ENCODE measurements at regions not wholly inside any gene's neighbourhood (a gene's known extent, or its start where the extent isn't known, plus 50 kb on each side); places are given as distances from the start of the nearest gene placed in this dataset.

GRCh38 chr2:181281206-181281832, 175.9 kb upstream of the ITGA4 start:
- TF ChIP-seq CTCF (IDR thresholded peaks at IDR 0.05): no peak
- Histone ChIP-seq H3K4me3 (no peak overlapping the region), H2AFZ (replicated peaks) (no peak overlapping the region), H3K9me3 (ENCODE audit: low read depth) (no peaks in the 10 kb centered on the region), H3K36me3 (no peaks in the 10 kb centered on the region), H4K20me1 (ENCODE audit: low read depth) (no peaks in the 10 kb centered on the region), H3K27me3 (no peaks in the 10 kb centered on the region), H3K4me1 (no peaks in the 10 kb centered on the region), H3K9ac (no peak overlapping the region), H3K27ac (no peak overlapping the region), H3F3A (ENCODE audit: low read depth) (no peaks in the 10 kb centered on the region), H3K79me2 (ENCODE audit: low read depth) (no peaks in the 10 kb centered on the region), H3K4me2 (no peak overlapping the region)
- Mint-ChIP-seq H3K4me1 (no peaks in the 10 kb centered on the region), H3K27me3 (ENCODE audit: insufficient read depth, low read depth) (peaks cover 3% of the 10 kb centered on the region), H3K27ac (no peak overlapping the region), H3K9me3 (no peaks in the 10 kb centered on the region), H3K4me3 (no peak overlapping the region), H3K36me3 (no peaks in the 10 kb centered on the region)
- no peak for DNase-seq (ENCODE audit: low spot score)

- Histone ChIP-seq H3K27me3 (no peaks in the 10 kb centered on the region), H3K36me3 (no peaks in the 10 kb centered on the region), H3F3A (ENCODE audit: low read depth) (peaks cover 11% of the 10 kb centered on the region), H3K4me3 (no peak overlapping the region), H2AFZ (replicated peaks) (no peak overlapping the region), H4K20me1 (ENCODE audit: low read depth) (no peaks in the 10 kb centered on the region), H3K27ac (no peak overlapping the region), H3K9me3 (ENCODE audit: low read depth) (no peaks in the 10 kb centered on the region), H3K4me2 (no peak overlapping the region), H3K4me1 (no peaks in the 10 kb centered on the region), H3K9ac (no peak overlapping the region), H3K79me2 (ENCODE audit: low read depth) (no peaks in the 10 kb centered on the region)
- no peaks in the 10 kb centered on the region for H3K9me3 Mint-ChIP-seq
- H3K27ac Mint-ChIP-seq: no peak overlapping the region
- peaks cover 3% of the 10 kb centered on the region for H3K27me3 Mint-ChIP-seq (ENCODE audit: insufficient read depth, low read depth)
- TF ChIP-seq CTCF (IDR thresholded peaks at IDR 0.05): no peak
- TF ChIP-seq EZH2 (IDR thresholded peaks at IDR 0.05): no peak
- TF ChIP-seq EZH2phosphoT487 (IDR thresholded peaks at IDR 0.05): no peak
- DNase-seq (ENCODE audit: low spot score): no peak
- no peak overlapping the region for H3K4me3 Mint-ChIP-seq
- no peaks in the 10 kb centered on the region for H3K36me3 Mint-ChIP-seq
- no peaks in the 10 kb centered on the region for H3K4me1 Mint-ChIP-seq
Measured at GRCh38 chr2:181285116-181285515, 172.1 kb upstream of the ITGA4 start.

- no peak overlapping the region for H3K9ac ChIP-seq
- Mint-ChIP-seq H3K36me3 (no peaks in the 10 kb centered on the region), H3K4me1 (no peaks in the 10 kb centered on the region), H3K27me3 (ENCODE audit: insufficient read depth, low read depth) (no peaks in the 10 kb centered on the region), H3K27ac (no peak overlapping the region), H3K4me3 (no peak overlapping the region), H3K9me3 (peaks cover 3% of the 10 kb centered on the region)
- no peaks in the 10 kb centered on the region for H3K4me1 ChIP-seq
- H3K27ac ChIP-seq: no peak overlapping the region
- no peak overlapping the region for H3K4me2 ChIP-seq
- no peaks in the 10 kb centered on the region for H3K27me3 ChIP-seq
- no peaks in the 10 kb centered on the region for H3K9me3 ChIP-seq (ENCODE audit: low read depth)
- H2AFZ ChIP-seq (replicated peaks): no peak overlapping the region
- TF ChIP-seq CTCF (IDR thresholded peaks at IDR 0.05) (no peak), EZH2 (IDR thresholded peaks at IDR 0.05) (no peak), EZH2phosphoT487 (IDR thresholded peaks at IDR 0.05) (no peak)
- no peak for DNase-seq (ENCODE audit: low spot score)
- no peaks in the 10 kb centered on the region for H4K20me1 ChIP-seq (ENCODE audit: low read depth)
- no peaks in the 10 kb centered on the region for H3K79me2 ChIP-seq (ENCODE audit: low read depth)
- no peak overlapping the region for H3K4me3 ChIP-seq
- H3K36me3 ChIP-seq: no peaks in the 10 kb centered on the region
- H3F3A ChIP-seq (ENCODE audit: low read depth): peaks cover 14% of the 10 kb centered on the region
Measured at GRCh38 chr2:181289698-181290097, 167.5 kb upstream of the ITGA4 start.

Data from neural progenitor cell (in vitro differentiated cells).